NCI-H2107 treated with DMSO at 0.1 percent for 48 hours (cell line): ENCODE measurements at regions not wholly inside any gene's neighbourhood (a gene's known extent, or its start where the extent isn't known, plus 50 kb on each side); places are given as distances from the start of the nearest gene placed in this dataset.

Experiments
- DNase-seq: peaks from one replicate; lab custom pipeline; 2025; ENCODE audit not compliant: unreplicated experiment; lab: John Stamatoyannopoulos, UW

DNA sequence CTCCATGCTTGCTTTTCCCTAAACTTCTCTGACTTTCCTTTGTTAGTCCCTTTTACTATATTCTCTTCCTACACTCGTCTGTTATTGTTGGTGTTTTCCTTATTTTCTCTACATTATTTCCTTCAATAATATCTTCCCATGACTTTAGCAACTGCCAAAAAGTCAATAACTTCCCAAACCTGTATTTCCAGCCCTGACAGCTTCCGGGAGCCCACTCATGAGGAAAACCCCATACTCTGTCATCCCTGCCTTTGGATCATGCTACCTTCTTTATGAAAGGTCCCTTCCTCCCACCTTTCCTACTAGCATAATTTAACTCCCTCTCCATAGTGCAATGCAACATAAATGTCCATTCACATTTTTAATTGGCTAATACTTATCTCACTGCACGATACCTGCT, 144.0 kb upstream of the CDH6 start:
- DNase-seq, result no peak

DNA sequence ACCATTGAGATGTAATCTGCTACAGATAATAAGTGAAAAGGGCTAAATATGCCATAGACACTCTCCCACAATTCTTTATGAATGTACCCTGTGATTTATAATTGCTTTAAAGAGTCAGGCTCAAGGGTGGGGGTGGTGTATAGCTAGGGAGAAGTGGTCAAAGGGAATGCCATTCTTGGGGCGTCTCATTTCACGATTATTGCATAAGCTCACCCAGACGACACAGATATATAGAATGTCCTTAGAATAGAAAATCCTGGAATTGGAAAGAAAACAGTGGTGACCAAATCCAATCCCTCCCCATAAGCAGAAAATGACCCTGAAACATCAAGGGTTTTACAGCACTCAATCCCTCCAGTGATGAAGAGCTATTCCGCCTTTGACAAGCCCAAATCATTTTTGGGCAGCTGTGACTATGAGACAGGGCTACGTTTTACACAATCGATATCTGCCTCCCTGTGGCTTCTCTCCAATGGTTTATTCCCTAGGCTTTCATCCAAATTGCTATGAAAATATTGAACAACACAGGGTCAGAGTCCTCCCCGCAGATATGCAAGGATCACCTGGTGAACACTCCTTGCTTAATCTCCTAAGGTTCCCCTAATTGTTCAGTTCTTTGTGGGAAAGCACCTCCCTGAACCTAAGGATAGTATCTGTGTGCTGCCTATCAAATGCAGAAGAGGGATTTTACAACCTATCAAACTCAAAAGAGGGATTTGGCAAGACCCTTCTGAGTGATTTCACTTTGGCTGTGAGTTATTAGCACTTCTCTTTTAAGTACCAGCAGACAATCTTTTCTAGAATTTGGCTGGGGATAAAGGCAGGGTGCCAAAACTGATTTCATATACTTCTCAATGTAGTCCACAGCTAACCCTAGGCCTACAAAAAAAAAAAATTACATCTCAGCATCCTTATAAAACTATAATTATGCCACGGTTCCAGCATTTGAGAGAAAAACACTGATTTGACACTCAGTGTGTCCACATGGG, 144.9 kb upstream of the CDH6 start:
- DNase-seq, result no peak

DNA sequence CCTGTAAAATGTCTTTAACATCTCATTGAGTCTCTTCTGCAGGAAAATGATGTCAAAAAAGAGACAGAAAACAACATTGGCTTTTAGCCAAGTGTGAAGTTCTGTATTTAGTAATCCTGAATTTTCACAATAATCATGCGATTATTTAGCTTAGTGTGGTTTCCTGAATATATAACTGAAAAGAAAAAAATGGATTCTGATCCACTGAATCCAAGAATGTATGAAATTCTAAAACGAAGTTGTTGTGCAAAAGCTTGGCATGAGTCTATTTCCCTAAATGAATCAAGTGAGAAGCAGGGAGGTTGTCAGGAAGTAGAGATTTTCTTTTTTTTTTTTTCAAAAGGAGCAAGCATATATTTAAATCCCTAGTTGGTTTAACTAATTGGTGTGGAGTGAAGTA, 145.9 kb upstream of the CDH6 start:
- no peak for DNase-seq

DNA sequence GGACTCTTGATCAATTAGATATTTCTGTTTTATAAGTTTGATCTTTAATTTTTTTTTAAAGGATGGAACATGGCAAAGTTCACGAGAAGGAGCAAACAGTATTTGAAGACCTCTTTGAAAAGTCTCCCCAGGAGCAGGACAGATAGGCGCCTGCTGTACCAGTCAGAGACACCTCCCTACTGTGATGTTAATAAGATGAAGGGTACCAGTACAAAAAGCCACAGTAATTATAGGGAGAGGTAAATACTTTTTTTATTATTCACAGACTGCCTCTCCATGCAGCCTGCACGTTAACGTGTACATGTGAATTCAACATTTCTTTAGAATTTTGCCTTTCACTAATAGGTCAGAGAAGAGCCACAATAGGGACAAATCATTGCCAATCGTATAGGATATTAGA, 146.5 kb upstream of the CDH6 start:
- no peak for DNase-seq

DNA sequence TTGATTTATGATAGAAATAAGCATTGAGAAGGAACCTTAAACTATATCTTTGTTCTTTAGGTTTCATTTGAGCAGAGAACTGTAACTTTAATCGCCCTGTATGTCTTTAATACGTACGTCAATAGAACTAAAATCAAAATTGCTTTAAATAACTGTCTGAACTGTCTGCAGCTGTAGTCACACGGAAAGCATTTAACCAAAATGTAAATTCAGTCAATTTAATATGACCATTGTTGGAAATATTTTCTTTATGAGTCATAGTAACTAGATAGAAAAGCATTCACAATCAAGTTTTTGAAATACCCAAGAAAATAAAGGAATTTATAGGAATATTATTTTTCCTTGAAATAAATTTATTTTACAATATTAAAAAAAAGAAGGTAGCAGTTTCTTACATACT, 157.1 kb upstream of the CDH6 start:
- DNase-seq, result no peak

DNA sequence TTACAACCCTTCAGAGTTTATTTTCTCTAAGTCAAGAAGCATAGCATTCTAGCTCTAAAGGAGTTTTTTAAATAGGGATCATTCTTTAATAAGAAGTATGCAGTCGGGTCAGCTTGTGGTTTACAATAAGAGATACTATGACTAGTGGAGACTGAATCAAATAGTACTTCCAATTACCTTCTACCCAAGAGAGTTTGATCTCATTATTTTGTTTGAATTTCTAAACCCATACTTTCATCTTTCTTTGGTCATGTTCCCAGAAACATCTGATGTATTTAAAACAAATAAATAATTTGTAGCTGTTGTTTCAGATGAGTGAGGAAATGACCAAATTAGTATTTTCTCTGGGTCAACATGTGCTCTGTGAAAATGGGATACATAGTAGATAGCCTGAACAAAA, 160.2 kb upstream of the CDH6 start:
- no peak for DNase-seq

DNA sequence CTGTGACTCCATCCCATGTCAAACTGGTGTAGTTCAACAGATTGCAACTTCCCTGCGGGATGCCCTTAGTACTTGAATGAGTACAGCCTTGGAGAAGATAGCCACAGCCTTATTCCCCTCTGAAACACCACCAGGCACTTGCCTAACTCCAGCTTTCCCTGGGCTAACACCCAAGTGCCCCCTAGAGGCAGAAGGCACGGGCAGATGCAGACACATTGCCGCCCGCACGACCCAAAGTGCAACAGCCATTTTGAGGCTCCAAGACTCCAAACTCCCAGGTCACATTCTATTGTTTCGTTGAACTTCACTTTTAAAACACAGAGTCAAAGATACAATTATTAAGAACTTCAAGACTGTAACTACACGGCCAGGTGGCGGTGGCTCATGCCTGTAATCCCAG, 163.6 kb upstream of the CDH6 start:
- no peak for DNase-seq

DNA sequence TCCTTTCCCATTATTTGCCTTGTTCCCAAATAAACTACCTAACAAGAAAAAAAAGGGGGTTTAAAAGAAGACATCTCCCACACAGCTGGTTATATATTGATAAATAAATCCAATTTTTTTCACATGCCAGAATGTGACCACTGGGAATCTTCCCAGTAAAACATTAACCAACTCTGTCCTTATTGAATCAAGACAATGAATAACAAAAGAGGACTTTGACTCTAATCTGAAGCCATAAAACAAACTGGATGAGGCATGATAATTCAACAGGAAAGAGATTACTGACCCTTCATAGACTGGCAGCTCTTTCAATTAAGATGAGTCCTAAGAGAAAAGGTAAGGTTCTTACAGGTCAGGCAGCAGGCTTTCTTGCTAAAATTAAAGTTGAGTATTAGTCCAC, 165.8 kb upstream of the CDH6 start:
- no peak for DNase-seq

DNA sequence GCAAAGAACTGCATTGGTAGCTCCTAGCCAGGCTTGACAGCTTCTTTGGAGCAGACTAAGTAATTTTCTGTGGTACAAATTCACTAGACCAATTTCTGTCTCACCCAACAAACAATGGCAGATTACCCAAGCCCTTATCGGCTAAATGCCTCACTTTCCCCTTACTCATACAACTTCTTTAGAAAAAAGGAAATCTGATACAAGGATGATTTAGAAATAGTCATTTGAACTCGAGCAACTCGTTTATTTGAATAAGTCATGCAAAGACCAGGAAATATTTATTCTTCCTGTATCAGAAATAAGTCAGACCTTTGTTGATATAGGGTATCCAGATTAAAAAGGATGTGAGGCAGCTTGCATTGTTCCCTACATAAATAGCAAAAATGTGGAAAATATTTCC, 170.4 kb upstream of the CDH6 start:
- DNase-seq, result no peak

DNA sequence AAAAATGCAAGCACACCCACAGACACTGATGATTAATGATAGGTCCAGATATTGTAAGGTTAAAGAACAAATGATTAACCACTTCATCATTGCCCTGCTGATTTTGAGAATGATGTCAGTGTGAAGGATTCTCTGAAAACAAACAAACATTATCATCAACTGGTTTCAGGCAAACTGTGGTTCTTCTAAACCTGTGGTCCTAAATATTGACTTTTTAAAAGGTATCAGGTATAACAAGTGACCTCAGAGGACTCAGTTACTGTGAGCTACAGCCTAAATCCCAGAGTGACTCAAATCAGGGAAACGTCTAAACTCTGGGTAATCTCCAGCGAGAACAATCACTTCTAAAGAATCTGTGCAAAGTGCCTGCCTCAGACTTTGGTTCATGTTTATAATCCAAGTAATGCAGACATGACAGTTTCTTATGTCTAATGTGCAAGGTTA, 172.3 kb upstream of the CDH6 start:
- DNase-seq, result no peak

DNA sequence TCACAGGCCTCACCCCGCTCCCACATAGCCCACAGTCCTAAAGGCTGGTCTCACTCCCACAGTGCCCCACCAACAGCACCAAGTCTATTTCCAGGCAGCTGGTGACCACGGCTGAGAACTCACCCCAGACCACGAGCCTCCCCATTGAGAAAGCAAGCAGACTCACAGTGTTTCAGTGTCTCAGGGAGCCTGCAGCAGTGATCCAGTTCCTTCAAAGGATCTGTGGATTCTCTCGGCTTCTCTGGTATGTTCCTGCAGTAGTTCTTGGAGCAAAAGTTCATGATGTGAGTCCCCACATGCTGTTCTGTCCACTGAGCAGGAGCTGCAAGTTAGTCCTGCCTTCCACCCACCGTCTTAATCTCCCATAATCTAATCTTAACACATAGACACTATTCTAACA, 185.3 kb upstream of the CDH6 start:
- no peak for DNase-seq

DNA sequence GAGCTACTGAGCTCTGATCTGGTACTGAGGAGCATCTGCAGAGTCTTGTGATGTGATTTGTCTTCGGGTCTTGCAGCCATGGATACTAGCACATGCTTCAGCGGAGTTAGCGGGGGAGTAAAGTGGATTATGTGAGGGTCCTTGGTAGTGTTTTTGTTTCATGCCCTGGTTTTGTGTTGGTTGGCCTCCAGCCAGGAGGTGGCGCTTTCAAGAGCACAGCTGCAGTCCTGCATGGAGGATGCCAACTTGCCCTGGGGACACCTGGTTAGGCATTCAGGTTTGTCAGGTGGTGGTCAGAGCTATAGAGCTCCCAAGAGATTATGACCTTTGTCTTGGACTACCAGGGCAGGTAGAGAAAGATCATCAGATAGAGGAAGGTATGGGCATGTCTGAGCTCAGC, 185.8 kb upstream of the CDH6 start:
- no peak for DNase-seq

DNA sequence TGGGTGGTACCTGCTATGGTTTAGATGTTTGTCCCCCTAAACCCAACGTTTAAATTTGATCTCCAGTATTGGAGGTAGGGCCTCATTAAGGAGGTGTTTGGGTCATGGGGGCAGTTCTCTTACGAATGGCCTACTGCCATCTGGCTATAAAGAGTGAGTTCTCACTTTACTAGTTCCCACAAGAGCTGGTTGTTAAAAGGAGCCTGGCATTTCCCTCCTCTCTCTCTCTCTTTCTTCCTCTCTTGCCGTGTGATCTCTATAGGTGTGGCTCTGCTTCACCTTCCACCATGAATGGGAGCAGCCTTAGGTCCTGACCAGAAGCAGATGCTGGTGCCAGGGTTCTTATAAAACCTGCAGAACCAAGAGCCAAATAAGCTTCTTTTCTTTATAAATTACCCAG, 193.2 kb upstream of the CDH6 start:
- DNase-seq, result no peak

DNA sequence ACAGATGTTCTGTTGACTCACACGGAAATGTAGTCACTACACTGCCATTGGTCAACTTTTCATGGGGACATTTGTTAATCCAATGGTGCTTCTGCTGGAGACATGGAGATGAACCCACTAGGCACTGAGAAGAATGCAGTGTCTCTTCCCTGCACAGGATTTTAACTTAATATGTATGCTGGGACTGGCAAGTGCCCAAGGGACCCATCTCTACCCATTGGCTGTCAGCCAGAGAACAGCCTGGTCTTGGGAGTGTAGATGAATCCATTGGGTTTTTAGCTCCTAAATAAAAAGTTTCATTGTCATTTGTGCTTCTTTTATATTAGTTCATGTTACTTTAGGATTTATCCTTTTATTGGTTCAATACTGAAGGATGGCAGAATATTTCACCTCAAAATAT, 195.8 kb upstream of the CDH6 start:
- no peak for DNase-seq

DNA sequence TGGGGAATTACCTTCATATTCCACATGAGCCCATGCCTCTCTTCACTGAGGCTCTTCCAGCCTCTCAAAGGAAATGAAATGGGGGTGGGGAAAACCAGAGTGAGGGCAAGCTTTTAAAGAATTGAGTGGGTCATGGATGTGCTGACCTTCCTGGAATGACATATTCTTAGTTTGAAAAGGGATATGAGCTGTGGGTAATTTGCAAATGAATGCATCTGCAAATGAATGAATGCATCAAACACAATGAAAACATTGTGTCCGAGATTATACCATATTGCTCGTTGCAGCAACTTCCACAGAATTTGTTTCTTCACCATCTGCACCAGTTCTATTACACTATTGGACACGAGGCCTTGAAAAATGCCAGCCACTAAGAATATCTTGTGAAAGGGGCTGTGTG, 198.6 kb upstream of the CDH6 start:
- DNase-seq, result no peak

DNA sequence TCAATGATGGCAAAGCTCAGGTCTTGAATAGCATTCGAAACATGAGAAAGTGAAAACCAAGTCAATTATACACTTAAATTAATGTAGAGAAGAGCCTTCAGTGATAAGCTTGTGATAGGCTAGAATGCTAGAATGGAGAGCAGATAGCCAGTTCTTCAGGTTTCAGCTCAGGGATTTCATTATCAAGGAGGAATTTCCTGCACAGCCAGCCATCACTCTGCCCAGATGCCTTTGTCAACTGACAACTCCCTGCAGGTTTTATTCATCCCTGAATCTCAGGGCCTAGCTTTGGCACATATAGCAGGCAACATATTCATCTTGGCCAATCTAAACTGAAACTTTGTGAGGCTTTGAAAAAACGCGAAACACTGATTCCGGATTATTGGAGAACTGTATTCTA, 199.3 kb upstream of the CDH6 start:
- DNase-seq, result no peak

DNA sequence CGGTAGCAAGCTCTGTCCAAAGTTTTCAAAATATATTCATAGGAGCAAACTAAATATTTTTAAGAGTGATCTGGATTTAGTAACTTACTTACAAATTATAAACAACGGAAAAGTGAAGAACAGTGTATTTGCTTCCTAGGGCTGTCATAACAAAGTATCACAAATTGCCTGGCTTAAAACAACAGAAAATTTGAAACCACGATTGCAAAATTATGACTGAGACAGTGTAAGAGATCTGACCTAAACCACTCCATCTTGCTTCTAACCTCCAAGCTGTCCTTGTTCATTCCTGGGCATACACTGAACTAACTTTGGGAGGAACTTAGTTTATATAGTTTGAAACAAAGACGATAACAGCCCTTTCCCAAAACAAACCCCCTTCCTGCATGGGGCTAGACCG, 202.0 kb upstream of the CDH6 start:
- DNase-seq, result no peak

DNA sequence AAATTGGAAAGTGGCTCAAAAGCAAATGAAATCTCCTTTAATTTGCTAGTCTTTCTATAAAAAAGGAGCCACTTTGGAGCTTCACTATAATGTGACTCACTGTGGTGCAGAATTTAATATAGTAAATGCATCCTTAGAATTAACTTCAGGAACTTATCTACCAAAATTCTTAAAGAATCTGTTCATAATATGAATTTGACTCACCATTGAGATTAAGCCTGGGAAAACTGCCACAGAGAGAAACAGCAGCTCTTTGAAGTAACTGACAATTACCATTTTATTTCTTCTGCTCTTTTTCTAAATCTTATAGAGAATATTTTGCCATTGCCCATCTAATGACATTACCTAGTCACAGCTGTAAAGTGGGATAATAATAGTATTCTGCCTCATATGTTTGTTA, 211.9 kb upstream of the CDH6 start:
- no peak for DNase-seq

DNA sequence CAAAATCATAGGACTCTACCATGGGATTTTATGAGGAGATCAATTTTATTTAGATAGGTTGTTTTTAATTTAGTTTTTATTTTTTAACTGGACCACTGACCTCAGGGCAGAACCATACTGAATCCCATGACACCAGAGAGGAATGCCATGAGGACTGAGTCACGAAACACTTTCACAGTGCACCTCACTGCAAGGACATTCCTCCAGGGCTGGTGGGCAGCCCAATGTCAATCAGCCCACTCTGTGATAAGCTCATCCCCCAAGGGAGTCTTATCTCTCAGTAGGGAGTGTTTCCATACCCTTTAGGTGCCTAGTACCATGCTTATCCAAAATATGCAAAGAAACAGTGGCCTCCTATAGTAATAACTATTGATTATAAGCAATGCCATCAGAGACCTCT, 224.5 kb upstream of the CDH6 start:
- no peak for DNase-seq

DNA sequence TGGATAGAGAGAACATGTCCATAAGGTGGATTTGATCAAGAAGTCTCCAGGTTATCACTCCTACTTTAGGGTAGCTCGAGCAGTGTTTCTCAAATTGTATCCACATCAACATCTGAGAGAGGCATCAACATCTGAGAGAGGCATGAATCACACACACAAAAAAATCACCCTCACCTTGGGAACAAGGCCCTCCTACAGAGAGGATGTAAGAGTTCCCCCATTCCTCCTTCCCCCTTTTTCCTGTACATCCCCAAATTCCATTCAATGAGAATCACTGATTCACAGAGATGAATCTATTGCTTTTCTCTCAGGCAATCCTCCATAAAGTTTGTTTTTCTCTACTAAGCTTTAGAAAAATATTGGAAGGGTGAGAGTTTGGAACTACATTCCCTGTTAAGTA, 233.4 kb upstream of the CDH6 start:
- no peak for DNase-seq

DNA sequence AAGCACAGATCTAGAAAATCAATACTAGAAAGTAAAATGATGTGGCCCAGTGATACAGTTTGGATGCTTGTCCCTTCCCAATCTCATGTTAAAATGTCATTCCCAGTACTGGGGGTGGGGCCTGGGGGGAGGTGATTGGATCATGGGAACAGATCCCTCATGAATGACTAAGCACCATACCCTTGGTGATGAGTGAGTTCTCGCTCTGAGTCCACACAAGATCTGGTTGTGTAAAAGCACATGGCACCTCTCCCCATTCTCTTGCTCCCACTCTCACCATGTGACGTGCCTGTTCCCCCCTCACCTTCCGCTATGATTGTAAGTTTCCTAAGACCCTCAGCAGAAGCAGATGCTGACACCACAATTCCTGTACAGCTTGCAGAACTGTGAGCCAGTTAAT, 234.2 kb upstream of the CDH6 start:
- DNase-seq, result no peak

DNA sequence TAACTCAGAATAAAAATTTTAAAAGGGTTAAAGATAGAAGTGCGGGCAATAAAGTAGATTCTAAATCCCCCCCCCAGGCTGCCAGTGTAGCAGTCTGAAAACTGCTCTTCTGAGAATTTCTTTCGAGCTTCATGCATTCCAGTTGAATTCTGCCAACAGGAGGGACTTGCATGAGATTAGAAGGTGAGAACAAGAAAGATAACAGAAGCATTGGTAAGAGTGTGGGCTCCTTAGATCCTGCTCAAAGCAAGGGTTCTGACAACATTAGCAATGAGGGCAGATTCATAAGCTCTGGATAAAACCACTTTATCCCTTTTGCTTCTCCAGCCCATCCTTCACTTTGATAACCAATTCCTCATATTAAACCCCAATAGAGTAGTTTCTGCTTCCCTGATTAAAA, 235.9 kb upstream of the CDH6 start:
- no peak for DNase-seq

DNA sequence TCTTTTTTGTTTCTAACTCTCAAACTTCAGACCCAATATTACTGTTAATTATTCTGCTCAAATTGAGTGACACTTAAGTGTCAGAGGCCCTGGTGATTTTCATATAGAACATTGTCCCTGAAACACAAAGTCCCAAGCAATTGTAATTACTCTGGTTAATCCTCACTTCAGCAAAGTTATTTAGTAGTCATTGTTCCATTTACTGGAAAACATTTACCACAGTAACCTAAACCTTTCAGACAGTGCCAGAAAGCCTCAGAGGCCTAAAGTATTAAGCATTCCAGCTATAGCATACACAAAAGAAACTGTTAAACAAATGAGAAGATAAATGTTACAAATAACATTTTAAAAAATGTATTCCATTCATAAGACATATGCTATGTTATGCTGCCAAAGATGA, 237.2 kb upstream of the CDH6 start:
- DNase-seq, result no peak
